ENCODE measurements at regions not wholly inside any gene's neighbourhood (a gene's known extent, or its start where the extent isn't known, plus 50 kb on each side); places are given as distances from the start of the nearest gene placed in this dataset.

DNA sequence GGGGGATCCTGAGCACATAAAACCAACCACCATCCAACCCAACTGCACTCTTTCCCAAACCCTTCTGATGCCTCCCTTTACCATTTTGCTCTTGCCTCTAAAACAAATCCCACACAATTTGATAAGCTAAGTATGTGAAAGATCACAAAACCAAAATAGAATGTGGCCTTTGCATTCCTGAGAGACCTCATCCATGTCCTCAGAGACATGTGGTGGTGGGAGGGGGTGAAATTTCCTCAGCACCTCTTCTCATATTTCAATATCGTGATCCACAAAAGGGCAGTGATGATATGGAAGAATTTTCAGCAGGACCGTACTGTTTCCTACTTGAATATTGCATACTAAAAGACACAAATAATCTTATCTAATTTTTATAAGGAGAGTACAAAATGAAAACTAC lies 423.3 kb downstream of the TLE1 start:
- Histone ChIP-seq H3K27ac (no peak overlapping the region), H3K4me1 (no peaks in the 10 kb centered on the region), H3K27me3 (no peaks in the 10 kb centered on the region), H3K9me3 (no peaks in the 10 kb centered on the region), H3K36me3 (no peaks in the 10 kb centered on the region), H3K4me3 (no peak overlapping the region)
- no peak for DNase-seq (ENCODE audit: extremely low spot score in 2 of 2)
- TF ChIP-seq, protein P1, sequence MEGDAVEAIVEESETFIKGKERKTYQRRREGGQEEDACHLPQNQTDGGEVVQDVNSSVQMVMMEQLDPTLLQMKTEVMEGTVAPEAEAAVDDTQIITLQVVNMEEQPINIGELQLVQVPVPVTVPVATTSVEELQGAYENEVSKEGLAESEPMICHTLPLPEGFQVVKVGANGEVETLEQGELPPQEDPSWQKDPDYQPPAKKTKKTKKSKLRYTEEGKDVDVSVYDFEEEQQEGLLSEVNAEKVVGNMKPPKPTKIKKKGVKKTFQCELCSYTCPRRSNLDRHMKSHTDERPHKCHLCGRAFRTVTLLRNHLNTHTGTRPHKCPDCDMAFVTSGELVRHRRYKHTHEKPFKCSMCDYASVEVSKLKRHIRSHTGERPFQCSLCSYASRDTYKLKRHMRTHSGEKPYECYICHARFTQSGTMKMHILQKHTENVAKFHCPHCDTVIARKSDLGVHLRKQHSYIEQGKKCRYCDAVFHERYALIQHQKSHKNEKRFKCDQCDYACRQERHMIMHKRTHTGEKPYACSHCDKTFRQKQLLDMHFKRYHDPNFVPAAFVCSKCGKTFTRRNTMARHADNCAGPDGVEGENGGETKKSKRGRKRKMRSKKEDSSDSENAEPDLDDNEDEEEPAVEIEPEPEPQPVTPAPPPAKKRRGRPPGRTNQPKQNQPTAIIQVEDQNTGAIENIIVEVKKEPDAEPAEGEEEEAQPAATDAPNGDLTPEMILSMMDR (IDR thresholded peaks at IDR 0.05) = no peak
- TF ChIP-seq POLR2A (IDR thresholded peaks at IDR 0.05) (no peak), POLR2AphosphoS5 (IDR thresholded peaks at IDR 0.05; ENCODE audit: insufficient read depth in 1 of 2, low read depth in 1 of 2) (no peak)
- intact Hi-C loops (cut with DNase I) = no loop called here

DNA sequence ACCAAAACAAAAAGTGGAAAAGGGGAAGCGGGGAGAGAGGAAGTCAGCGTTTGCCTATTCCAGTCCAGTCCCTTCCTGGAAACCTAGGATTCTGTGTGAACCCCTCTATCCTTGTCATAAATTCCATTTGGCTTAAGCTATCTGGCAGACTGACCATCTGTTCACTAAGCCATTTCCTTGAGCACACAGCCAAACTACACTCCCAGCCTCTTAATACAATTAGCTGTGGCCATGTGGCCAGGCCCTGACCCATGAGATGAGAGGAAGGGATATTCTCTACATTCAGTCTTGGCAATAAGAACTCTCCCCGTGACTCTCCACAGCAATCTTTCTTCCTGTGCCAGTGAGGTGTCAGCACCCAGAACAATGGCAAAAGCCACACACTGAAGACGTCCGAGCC lies 424.8 kb downstream of the TLE1 start:
- H3K9me3 ChIP-seq = no peaks in the 10 kb centered on the region
- no peak overlapping the region for H3K27ac ChIP-seq
- no peaks in the 10 kb centered on the region for H3K4me1 ChIP-seq
- intact Hi-C loops (cut with DNase I) = no loop called here
- H3K27me3 ChIP-seq = no peaks in the 10 kb centered on the region
- no peak for DNase-seq (ENCODE audit: extremely low spot score in 2 of 2)
- H3K4me3 ChIP-seq = no peak overlapping the region
- no peaks in the 10 kb centered on the region for H3K36me3 ChIP-seq
- no peak for TF ChIP-seq POLR2AphosphoS5 (IDR thresholded peaks at IDR 0.05; ENCODE audit: insufficient read depth in 1 of 2, low read depth in 1 of 2)

- Histone ChIP-seq H3K4me1 (no peaks in the 10 kb centered on the region), H3K9me3 (no peaks in the 10 kb centered on the region), H3K36me3 (no peaks in the 10 kb centered on the region), H3K27ac (no peak overlapping the region), H3K27me3 (no peaks in the 10 kb centered on the region), H3K4me3 (no peak overlapping the region)
- TF ChIP-seq, protein P1 (IDR thresholded peaks at IDR 0.05) = no peak
- no peak for TF ChIP-seq POLR2A (IDR thresholded peaks at IDR 0.05)
- TF ChIP-seq POLR2AphosphoS5 (IDR thresholded peaks at IDR 0.05; ENCODE audit: insufficient read depth in 1 of 2, low read depth in 1 of 2) = no peak
- DNase-seq (ENCODE audit: extremely low spot score in 2 of 2) = no peak
- intact Hi-C loops (cut with DNase I) = no loop called here
These were observed 429.5 kb downstream of the TLE1 start for GRCh38 chr9:81259896-81260295.

DNA sequence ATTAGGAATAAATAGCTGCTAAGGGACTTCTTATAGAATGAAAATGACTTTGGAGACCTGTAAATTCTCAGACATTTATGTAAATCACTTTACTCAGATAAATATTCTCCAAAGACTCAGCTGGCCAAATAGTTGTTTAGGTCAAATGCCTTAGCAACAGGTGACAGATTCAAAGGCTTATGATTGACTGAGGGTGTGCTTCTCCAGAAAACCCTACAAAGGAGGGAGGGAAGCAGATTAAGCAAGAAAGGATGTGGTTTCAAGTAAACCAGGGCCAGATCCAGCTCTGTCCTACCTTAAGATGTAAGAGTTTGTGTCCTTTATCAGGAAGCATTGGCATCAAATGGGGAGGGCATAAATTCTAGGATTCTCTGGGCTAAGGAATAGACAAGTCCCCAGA lies 433.0 kb downstream of the TLE1 start:
- DNase-seq (ENCODE audit: extremely low spot score in 2 of 2) = no peak
- Histone ChIP-seq H3K4me3 (no peak overlapping the region), H3K27ac (no peak overlapping the region), H3K27me3 (no peaks in the 10 kb centered on the region), H3K4me1 (no peaks in the 10 kb centered on the region), H3K9me3 (no peaks in the 10 kb centered on the region), H3K36me3 (no peaks in the 10 kb centered on the region)
- intact Hi-C loops (cut with DNase I) = no loop called here
- TF ChIP-seq POLR2A (IDR thresholded peaks at IDR 0.05) (no peak), POLR2AphosphoS5 (IDR thresholded peaks at IDR 0.05; ENCODE audit: insufficient read depth in 1 of 2, low read depth in 1 of 2) (no peak)
- TF ChIP-seq, protein P1 (IDR thresholded peaks at IDR 0.05) = no peak

GRCh38 chr9:81250606-81251005 lies 438.7 kb downstream of the TLE1 start:
- DNase-seq (ENCODE audit: extremely low spot score in 2 of 2) = no peak
- no peak overlapping the region for H3K27ac ChIP-seq
- H3K4me3 ChIP-seq = no peak overlapping the region
- no peaks in the 10 kb centered on the region for H3K9me3 ChIP-seq
- TF ChIP-seq, protein P1 (IDR thresholded peaks at IDR 0.05) = no peak
- TF ChIP-seq POLR2AphosphoS5 (IDR thresholded peaks at IDR 0.05; ENCODE audit: insufficient read depth in 1 of 2, low read depth in 1 of 2) (no peak), POLR2A (IDR thresholded peaks at IDR 0.05) (no peak)
- H3K36me3 ChIP-seq = no peaks in the 10 kb centered on the region
- intact Hi-C loops (cut with DNase I) = no loop called here
- no peaks in the 10 kb centered on the region for H3K27me3 ChIP-seq
- no peaks in the 10 kb centered on the region for H3K4me1 ChIP-seq

DNA sequence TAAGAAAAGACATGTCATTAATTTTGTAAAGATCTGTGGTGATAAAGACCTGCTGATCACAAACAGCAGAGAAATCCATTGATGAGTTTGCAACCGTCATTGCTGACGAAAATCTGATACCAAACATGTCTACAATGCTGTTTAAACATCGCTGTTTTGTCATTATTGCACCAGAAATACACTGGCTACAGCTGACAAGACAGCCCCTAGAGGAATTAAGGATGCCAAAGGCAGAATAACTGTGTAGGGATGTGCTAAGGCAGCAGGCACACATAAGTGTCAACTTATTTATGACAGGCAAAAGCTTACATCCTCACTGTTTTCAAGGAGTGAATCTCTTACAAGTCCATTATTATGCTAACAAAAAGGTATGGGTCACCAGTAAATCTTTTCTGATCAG lies 439.3 kb downstream of the TLE1 start:
- H3K4me1 ChIP-seq = no peaks in the 10 kb centered on the region
- H3K27me3 ChIP-seq = no peaks in the 10 kb centered on the region
- no peaks in the 10 kb centered on the region for H3K36me3 ChIP-seq
- H3K9me3 ChIP-seq = no peaks in the 10 kb centered on the region
- no peak for DNase-seq (ENCODE audit: extremely low spot score in 2 of 2)
- intact Hi-C loops (cut with DNase I) = no loop called here
- H3K27ac ChIP-seq = no peak overlapping the region
- H3K4me3 ChIP-seq = no peak overlapping the region
- TF ChIP-seq, protein P1 (IDR thresholded peaks at IDR 0.05) = no peak
- TF ChIP-seq POLR2A (IDR thresholded peaks at IDR 0.05) = no peak
- TF ChIP-seq POLR2AphosphoS5 (IDR thresholded peaks at IDR 0.05; ENCODE audit: insufficient read depth in 1 of 2, low read depth in 1 of 2) = no peak

All from vagina (tissue), 2 donors.